ENCODE measurements at regions not wholly inside any gene's neighbourhood (a gene's known extent, or its start where the extent isn't known, plus 50 kb on each side); places are given as distances from the start of the nearest gene placed in this dataset.

DNA sequence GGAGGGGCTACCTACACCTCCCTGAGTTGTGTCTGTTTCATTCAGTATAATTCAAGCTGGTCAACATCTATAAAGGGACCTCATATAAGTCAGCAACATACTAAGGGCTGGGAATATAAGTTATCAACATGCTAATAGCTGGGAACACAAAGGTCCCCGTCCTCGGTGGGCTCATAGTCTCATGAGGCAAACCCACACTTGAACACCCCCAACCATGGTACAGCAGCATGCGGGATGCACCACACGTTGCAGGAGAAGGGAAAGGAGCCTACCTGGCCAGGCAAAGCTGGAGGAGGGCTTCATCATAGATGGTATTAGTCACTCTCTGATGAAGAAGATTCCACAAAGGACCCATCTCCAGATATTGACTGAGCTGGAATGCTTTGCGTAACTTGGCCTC lies 561.8 kb upstream of the B3GAT1 start (continued):
- TF ChIP-seq, protein P1, sequence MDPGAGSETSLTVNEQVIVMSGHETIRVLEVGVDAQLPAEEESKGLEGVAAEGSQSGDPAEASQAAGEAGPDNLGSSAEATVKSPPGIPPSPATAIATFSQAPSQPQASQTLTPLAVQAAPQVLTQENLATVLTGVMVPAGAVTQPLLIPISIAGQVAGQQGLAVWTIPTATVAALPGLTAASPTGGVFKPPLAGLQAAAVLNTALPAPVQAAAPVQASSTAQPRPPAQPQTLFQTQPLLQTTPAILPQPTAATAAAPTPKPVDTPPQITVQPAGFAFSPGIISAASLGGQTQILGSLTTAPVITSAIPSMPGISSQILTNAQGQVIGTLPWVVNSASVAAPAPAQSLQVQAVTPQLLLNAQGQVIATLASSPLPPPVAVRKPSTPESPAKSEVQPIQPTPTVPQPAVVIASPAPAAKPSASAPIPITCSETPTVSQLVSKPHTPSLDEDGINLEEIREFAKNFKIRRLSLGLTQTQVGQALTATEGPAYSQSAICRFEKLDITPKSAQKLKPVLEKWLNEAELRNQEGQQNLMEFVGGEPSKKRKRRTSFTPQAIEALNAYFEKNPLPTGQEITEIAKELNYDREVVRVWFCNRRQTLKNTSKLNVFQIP (CRISPR knock-in tag; IDR thresholded peaks at IDR 0.05; ENCODE audit: borderline replicate concordance, low read depth), result no peak
- TF ChIP-seq ZNF70 (CRISPR knock-in tag; IDR thresholded peaks at IDR 0.05) (no peak), ZFP3 (CRISPR knock-in tag; IDR thresholded peaks at IDR 0.05) (no peak), BACH2 (CRISPR knock-in tag; IDR thresholded peaks at IDR 0.05; ENCODE audit: borderline replicate concordance) (no peak), GLIS3 (CRISPR knock-in tag; IDR thresholded peaks at IDR 0.05) (no peak), SNAI2 (CRISPR knock-in tag; IDR thresholded peaks at IDR 0.05) (no peak)

DNA sequence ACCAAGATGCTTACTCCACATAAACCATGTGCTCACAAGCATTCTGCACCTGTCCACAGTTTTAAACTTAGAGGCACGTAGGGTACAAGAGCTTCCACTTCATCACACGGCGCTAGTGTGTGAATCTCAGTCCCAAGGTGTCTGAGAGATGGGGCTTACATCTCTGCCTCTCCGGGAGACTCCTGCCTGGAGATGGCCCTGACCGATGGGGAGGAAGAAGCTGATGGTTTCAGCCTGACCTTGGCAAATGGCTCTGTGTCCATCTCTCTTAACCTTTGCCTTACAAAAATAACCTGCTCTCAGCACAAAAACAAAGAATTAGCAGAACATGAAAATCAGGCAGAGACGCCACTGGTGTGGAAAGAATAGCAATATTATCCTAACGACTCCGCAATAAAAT lies 559.3 kb upstream of the B3GAT1 start:
- TF ChIP-seq ZC3H10 (CRISPR knock-in tag; IDR thresholded peaks at IDR 0.05) (no peak), ESRRG (CRISPR knock-in tag; IDR thresholded peaks at IDR 0.05) (no peak), BACH2 (CRISPR knock-in tag; IDR thresholded peaks at IDR 0.05; ENCODE audit: borderline replicate concordance) (no peak), ISL1 (CRISPR knock-in tag; IDR thresholded peaks at IDR 0.05) (no peak), PPARA (CRISPR knock-in tag; IDR thresholded peaks at IDR 0.05; ENCODE audit: borderline replicate concordance) (no peak), ARNTL (CRISPR knock-in tag; IDR thresholded peaks at IDR 0.05; ENCODE audit: borderline replicate concordance, low read depth) (no peak), ZNF8 (CRISPR knock-in tag; IDR thresholded peaks at IDR 0.05) (no peak)
- TF ChIP-seq, protein P2, sequence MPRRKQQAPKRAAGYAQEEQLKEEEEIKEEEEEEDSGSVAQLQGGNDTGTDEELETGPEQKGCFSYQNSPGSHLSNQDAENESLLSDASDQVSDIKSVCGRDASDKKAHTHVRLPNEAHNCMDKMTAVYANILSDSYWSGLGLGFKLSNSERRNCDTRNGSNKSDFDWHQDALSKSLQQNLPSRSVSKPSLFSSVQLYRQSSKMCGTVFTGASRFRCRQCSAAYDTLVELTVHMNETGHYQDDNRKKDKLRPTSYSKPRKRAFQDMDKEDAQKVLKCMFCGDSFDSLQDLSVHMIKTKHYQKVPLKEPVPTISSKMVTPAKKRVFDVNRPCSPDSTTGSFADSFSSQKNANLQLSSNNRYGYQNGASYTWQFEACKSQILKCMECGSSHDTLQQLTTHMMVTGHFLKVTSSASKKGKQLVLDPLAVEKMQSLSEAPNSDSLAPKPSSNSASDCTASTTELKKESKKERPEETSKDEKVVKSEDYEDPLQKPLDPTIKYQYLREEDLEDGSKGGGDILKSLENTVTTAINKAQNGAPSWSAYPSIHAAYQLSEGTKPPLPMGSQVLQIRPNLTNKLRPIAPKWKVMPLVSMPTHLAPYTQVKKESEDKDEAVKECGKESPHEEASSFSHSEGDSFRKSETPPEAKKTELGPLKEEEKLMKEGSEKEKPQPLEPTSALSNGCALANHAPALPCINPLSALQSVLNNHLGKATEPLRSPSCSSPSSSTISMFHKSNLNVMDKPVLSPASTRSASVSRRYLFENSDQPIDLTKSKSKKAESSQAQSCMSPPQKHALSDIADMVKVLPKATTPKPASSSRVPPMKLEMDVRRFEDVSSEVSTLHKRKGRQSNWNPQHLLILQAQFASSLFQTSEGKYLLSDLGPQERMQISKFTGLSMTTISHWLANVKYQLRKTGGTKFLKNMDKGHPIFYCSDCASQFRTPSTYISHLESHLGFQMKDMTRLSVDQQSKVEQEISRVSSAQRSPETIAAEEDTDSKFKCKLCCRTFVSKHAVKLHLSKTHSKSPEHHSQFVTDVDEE (CRISPR knock-in tag; IDR thresholded peaks at IDR 0.05), result no peak
- TF ChIP-seq, protein P3, sequence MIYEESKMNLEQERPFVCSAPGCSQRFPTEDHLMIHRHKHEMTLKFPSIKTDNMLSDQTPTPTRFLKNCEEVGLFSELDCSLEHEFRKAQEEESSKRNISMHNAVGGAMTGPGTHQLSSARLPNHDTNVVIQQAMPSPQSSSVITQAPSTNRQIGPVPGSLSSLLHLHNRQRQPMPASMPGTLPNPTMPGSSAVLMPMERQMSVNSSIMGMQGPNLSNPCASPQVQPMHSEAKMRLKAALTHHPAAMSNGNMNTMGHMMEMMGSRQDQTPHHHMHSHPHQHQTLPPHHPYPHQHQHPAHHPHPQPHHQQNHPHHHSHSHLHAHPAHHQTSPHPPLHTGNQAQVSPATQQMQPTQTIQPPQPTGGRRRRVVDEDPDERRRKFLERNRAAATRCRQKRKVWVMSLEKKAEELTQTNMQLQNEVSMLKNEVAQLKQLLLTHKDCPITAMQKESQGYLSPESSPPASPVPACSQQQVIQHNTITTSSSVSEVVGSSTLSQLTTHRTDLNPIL (CRISPR knock-in tag; IDR thresholded peaks at IDR 0.05; ENCODE audit: low read depth), result no peak
- TF ChIP-seq, protein P4, sequence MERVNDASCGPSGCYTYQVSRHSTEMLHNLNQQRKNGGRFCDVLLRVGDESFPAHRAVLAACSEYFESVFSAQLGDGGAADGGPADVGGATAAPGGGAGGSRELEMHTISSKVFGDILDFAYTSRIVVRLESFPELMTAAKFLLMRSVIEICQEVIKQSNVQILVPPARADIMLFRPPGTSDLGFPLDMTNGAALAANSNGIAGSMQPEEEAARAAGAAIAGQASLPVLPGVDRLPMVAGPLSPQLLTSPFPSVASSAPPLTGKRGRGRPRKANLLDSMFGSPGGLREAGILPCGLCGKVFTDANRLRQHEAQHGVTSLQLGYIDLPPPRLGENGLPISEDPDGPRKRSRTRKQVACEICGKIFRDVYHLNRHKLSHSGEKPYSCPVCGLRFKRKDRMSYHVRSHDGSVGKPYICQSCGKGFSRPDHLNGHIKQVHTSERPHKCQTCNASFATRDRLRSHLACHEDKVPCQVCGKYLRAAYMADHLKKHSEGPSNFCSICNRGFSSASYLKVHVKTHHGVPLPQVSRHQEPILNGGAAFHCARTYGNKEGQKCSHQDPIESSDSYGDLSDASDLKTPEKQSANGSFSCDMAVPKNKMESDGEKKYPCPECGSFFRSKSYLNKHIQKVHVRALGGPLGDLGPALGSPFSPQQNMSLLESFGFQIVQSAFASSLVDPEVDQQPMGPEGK (CRISPR knock-in tag; IDR thresholded peaks at IDR 0.05; ENCODE audit: borderline replicate concordance), result no peak
- ATAC-seq, result no peak

DNA sequence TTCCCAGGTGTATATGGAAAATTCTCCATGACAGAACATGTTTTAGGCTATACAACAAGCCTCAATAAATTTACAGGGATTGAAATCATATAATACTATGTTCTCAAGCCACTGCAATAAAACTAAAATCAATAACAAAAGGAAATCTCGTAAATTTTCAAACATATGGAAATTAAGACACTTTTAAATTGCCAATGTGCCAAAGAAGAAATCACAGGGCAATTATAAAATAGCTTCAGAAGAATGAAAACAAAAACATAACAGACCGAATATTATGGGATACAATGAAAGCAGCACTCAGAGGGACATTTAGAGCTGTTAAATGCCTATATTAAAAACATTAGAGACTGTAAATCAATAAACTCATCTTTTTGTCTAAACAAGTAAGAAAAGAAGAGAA lies 555.7 kb upstream of the B3GAT1 start:
- no peak for ATAC-seq
- TF ChIP-seq ZNF70 (CRISPR knock-in tag; IDR thresholded peaks at IDR 0.05) (no peak), BACH2 (CRISPR knock-in tag; IDR thresholded peaks at IDR 0.05; ENCODE audit: borderline replicate concordance) (no peak), ESRRG (CRISPR knock-in tag; IDR thresholded peaks at IDR 0.05) (no peak), ARNTL (CRISPR knock-in tag; IDR thresholded peaks at IDR 0.05; ENCODE audit: borderline replicate concordance, low read depth) (no peak), ZFP30 (CRISPR knock-in tag; IDR thresholded peaks at IDR 0.05) (no peak), RARB (CRISPR knock-in tag; IDR thresholded peaks at IDR 0.05) (no peak), ISL1 (CRISPR knock-in tag; IDR thresholded peaks at IDR 0.05) (no peak), TCF4 (CRISPR knock-in tag; IDR thresholded peaks at IDR 0.05; ENCODE audit: borderline replicate concordance) (no peak), OSR1 (CRISPR knock-in tag; IDR thresholded peaks at IDR 0.05) (no peak), ZFP3 (CRISPR knock-in tag; IDR thresholded peaks at IDR 0.05) (no peak), ZNF565 (CRISPR knock-in tag; conservative IDR thresholded peaks at IDR 0.05; ENCODE audit: low read depth) (no peak), ZC3H10 (CRISPR knock-in tag; IDR thresholded peaks at IDR 0.05) (no peak), GLIS3 (CRISPR knock-in tag; IDR thresholded peaks at IDR 0.05) (no peak), ZNF8 (CRISPR knock-in tag; IDR thresholded peaks at IDR 0.05) (no peak), PPARA (CRISPR knock-in tag; IDR thresholded peaks at IDR 0.05; ENCODE audit: borderline replicate concordance) (no peak), TOX (CRISPR knock-in tag; IDR thresholded peaks at IDR 0.05; ENCODE audit: borderline replicate concordance) (no peak)
- TF ChIP-seq, protein P3 (CRISPR knock-in tag; IDR thresholded peaks at IDR 0.05; ENCODE audit: low read depth), result no peak
- TF ChIP-seq, protein P2 (CRISPR knock-in tag; IDR thresholded peaks at IDR 0.05), result no peak
- TF ChIP-seq, protein P5, sequence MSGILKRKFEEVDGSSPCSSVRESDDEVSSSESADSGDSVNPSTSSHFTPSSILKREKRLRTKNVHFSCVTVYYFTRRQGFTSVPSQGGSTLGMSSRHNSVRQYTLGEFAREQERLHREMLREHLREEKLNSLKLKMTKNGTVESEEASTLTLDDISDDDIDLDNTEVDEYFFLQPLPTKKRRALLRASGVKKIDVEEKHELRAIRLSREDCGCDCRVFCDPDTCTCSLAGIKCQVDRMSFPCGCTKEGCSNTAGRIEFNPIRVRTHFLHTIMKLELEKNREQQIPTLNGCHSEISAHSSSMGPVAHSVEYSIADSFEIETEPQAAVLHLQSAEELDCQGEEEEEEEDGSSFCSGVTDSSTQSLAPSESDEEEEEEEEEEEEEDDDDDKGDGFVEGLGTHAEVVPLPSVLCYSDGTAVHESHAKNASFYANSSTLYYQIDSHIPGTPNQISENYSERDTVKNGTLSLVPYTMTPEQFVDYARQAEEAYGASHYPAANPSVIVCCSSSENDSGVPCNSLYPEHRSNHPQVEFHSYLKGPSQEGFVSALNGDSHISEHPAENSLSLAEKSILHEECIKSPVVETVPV (CRISPR knock-in tag; IDR thresholded peaks at IDR 0.05), result no peak
- TF ChIP-seq, protein P1 (CRISPR knock-in tag; IDR thresholded peaks at IDR 0.05; ENCODE audit: borderline replicate concordance, low read depth), result no peak
